H1 (cell line): ENCODE measurements at regions not wholly inside any gene's neighbourhood (a gene's known extent, or its start where the extent isn't known, plus 50 kb on each side); places are given as distances from the start of the nearest gene placed in this dataset.

Source experiments
- CTCF ChIA-PET: fragments of 300-600 bp; sonication (Branson Sonifier 250); formaldehyde crosslinking; loops from one replicate; lab custom pipeline; 2021; ENCODE audit not compliant: partially characterized antibody; lab: Charles Lee
- POLR2A ChIA-PET: fragments of 300-600 bp; sonication (Branson Sonifier 250); formaldehyde crosslinking; loops from one replicate; lab custom pipeline; 2021; ENCODE audit warnings: inconsistent platforms; ENCODE audit not compliant: partially characterized antibody; lab: Charles Lee
- DNase-seq, 2 experiments: peaks; one replicate each; pipeline versions ENCODE4 v3.0.0 to v3.0.0-alpha.2; 2010 to 2022; ENCODE audit warnings: low spot score in 2 of 2, low read depth in 1 of 2, mixed read lengths in 1 of 2
- FAIRE-seq: peaks from 2 replicates; lab custom pipeline; 2011; peaks lifted over from hg19 to GRCh38; lab: Jason Lieb, UNC
- H2AFZ ChIP-seq: 2 replicates; pipeline ENCODE4 v1.8.1; 2012; ENCODE audit warnings: low read length, inconsistent platforms
- H2AK5ac ChIP-seq: 2 replicates; pipeline ENCODE4 v1.6.1; 2013; ENCODE audit warnings: low read depth, low read length
- H2BK120ac ChIP-seq: replicated peaks from 2 replicates; pipeline ENCODE3; 2013; ENCODE audit warnings: low read depth, low read length, inconsistent platforms
- H2BK12ac ChIP-seq: 2 replicates; pipeline ENCODE4 v1.6.1; 2013; ENCODE audit warnings: low read depth, low read length
- H2BK15ac ChIP-seq: 2 replicates; pipeline ENCODE4 v1.6.1; 2013; ENCODE audit warnings: low read length
- H2BK20ac ChIP-seq: 2 replicates; pipeline ENCODE4 v1.6.1; 2013; ENCODE audit warnings: low read length
- H2BK5ac ChIP-seq: 2 replicates; pipeline ENCODE4 v1.6.1; 2013; ENCODE audit warnings: low read depth, low read length
- H3K14ac ChIP-seq: 2 replicates; pipeline ENCODE4 v1.6.1; 2013; ENCODE audit warnings: inconsistent platforms; ENCODE audit not compliant: insufficient read length
- H3K18ac ChIP-seq: 2 replicates; pipeline ENCODE4 v1.6.1; 2013; ENCODE audit warnings: low read length; ENCODE audit errors: extremely low read depth
- H3K23ac ChIP-seq: 2 replicates; pipeline ENCODE4 v1.6.1; 2013; ENCODE audit warnings: inconsistent platforms; ENCODE audit not compliant: insufficient read length
- H3K23me2 ChIP-seq: 2 replicates; pipeline ENCODE4 v1.6.1; 2013; ENCODE audit warnings: low read depth, low read length
- H3K27ac ChIP-seq: 2 replicates; pipeline ENCODE4 v1.6.1; 2011; ENCODE audit warnings: low read depth, low read length, inconsistent platforms
- H3K27me3 ChIP-seq, 4 experiments: replicated peaks in 1 of 4; 1 replicate in 1 of 4; 2 replicates in 3 of 4; pipeline versions ENCODE4 v1.6.1 to v1.8.1; 2011 to 2013; ENCODE audit warnings: low read length in 3 of 4, mild to moderate bottlenecking in 3 of 4, inconsistent platforms in 2 of 4, mixed read lengths in 2 of 4, moderate library complexity in 1 of 4; ENCODE audit not compliant: control insufficient read depth in 3 of 4, insufficient read depth in 3 of 4; ENCODE audit errors: extremely low read depth in 1 of 4
- H3K36me3 ChIP-seq, 4 experiments: 2 replicates each; pipeline versions ENCODE4 v1.6.1 to v1.8.1; 2011 to 2013; ENCODE audit warnings: mild to moderate bottlenecking in 4 of 4, low read length in 3 of 4, moderate library complexity in 2 of 4, control low read depth in 1 of 4, inconsistent platforms in 1 of 4; ENCODE audit not compliant: insufficient read depth in 4 of 4, control insufficient read depth in 2 of 4
- H3K4ac ChIP-seq: replicated peaks from 2 replicates; pipeline ENCODE3; 2013; ENCODE audit warnings: low read length, low read depth, mixed read lengths, inconsistent platforms; ENCODE audit not compliant: insufficient read length
- H3K4me1 ChIP-seq, 4 experiments: replicated peaks in 1 of 4; 1 replicate in 1 of 4; 2 replicates in 3 of 4; pipeline versions ENCODE4 v1.6.1 to v1.8.1; 2011 to 2013; ENCODE audit warnings: low read length in 3 of 4, inconsistent platforms in 2 of 4, mixed read lengths in 1 of 4; ENCODE audit not compliant: insufficient read depth in 4 of 4, control insufficient read depth in 3 of 4
- H3K4me2 ChIP-seq, 2 experiments: 2 replicates each; pipeline versions ENCODE4 v1.6.1 to v1.8.1; 2011 to 2013; ENCODE audit warnings: low read depth in 2 of 2, low read length in 2 of 2, control low read depth in 1 of 2, inconsistent platforms in 1 of 2, mild to moderate bottlenecking in 1 of 2; ENCODE audit not compliant: insufficient read depth in 1 of 2
- H3K4me3 ChIP-seq, 4 experiments: fragments of 200-600, 300-600 bp in 1 of 4; sonication (generic), shearing (Covaris generic), sonication (Bioruptor Twin) in 1 of 4; 2 replicates each; pipeline versions ENCODE4 v1.5.1 to v1.8.1; 2011 to 2016; ENCODE audit warnings: low read length in 4 of 4, low read depth in 3 of 4, control low read depth in 2 of 4, inconsistent platforms in 2 of 4, mild to moderate bottlenecking in 2 of 4, mixed read lengths in 1 of 4, moderate library complexity in 1 of 4; ENCODE audit not compliant: insufficient read depth in 2 of 4; ENCODE audit errors: extremely low read depth in 1 of 4
- H3K56ac ChIP-seq: replicated peaks from 2 replicates; pipeline ENCODE3; 2013; ENCODE audit warnings: low read depth, mild to moderate bottlenecking, mixed read lengths, low read length, inconsistent platforms; ENCODE audit not compliant: insufficient read length
- H3K79me1 ChIP-seq: 2 replicates; pipeline ENCODE4 v1.6.1; 2013; ENCODE audit warnings: low read depth, low read length, control low read depth
- H3K79me2 ChIP-seq, 2 experiments: 2 replicates each; pipeline versions ENCODE4 v1.6.1 to v1.8.1; 2012 to 2013; ENCODE audit warnings: low read length in 2 of 2, mild to moderate bottlenecking in 2 of 2, inconsistent platforms in 1 of 2; ENCODE audit not compliant: insufficient read depth in 2 of 2, control insufficient read depth in 1 of 2
- H3K9ac ChIP-seq, 4 experiments: replicated peaks in 1 of 4; 1 replicate in 1 of 4; 2 replicates in 3 of 4; pipeline versions ENCODE4 v1.6.1 to v1.8.1; 2011 to 2013; ENCODE audit warnings: low read depth in 3 of 4, low read length in 3 of 4, control low read depth in 2 of 4, mild to moderate bottlenecking in 2 of 4, moderate library complexity in 2 of 4, inconsistent platforms in 1 of 4; ENCODE audit errors: extremely low read depth in 1 of 4
- H3K9me3 ChIP-seq, 2 experiments: 2 replicates each; pipeline versions ENCODE4 v1.6.1 to v1.8.1; 2012 to 2013; ENCODE audit warnings: mild to moderate bottlenecking in 2 of 2, moderate library complexity in 2 of 2, control low read depth in 1 of 2, inconsistent platforms in 1 of 2, low read depth in 1 of 2, low read length in 1 of 2, mixed read lengths in 1 of 2; ENCODE audit not compliant: insufficient read depth in 2 of 2
- H4K20me1 ChIP-seq, 2 experiments: replicated peaks in 1 of 2; 2 replicates each; pipeline versions ENCODE3 to v1.8.1; 2011 to 2013; ENCODE audit warnings: inconsistent platforms in 2 of 2, low read length in 2 of 2, mild to moderate bottlenecking in 1 of 2; ENCODE audit not compliant: insufficient read depth in 2 of 2, control insufficient read depth in 1 of 2
- H4K5ac ChIP-seq: 2 replicates; pipeline ENCODE4 v1.6.1; 2013; ENCODE audit warnings: low read length, low read depth, mixed read lengths, inconsistent platforms; ENCODE audit not compliant: insufficient read length
- H4K8ac ChIP-seq: 2 replicates; pipeline ENCODE4 v1.8.0; 2013; ENCODE audit warnings: mild to moderate bottlenecking, moderate library complexity, low read length, inconsistent platforms; ENCODE audit not compliant: insufficient read depth; ENCODE audit errors: extremely low read depth
- H4K91ac ChIP-seq: replicated peaks from 2 replicates; pipeline ENCODE3; 2013; ENCODE audit warnings: low read length, mixed read lengths, inconsistent platforms; ENCODE audit not compliant: insufficient read length
- ATF2 ChIP-seq: IDR thresholded peaks from 2 replicates; pipeline ENCODE4 v1.6.1; 2012; ENCODE audit warnings: low read length, inconsistent platforms
- BRCA1 ChIP-seq: IDR thresholded peaks from 2 replicates; pipeline ENCODE4 v1.6.1; 2012; ENCODE audit warnings: low read depth, low read length, improper control_type of control experiment
- CREB1 ChIP-seq: IDR thresholded peaks from 2 replicates; pipeline ENCODE4 v1.6.1; 2012; ENCODE audit warnings: inconsistent platforms
- HDAC6 ChIP-seq: IDR thresholded peaks from one replicate; pipeline ENCODE4 v1.7.1; 2012; ENCODE audit warnings: low read depth, mild to moderate bottlenecking, inconsistent platforms, low read length, moderate library complexity
- JUND ChIP-seq: IDR thresholded peaks from 2 replicates; pipeline ENCODE4 v1.6.1; 2011; ENCODE audit warnings: mild to moderate bottlenecking, improper control_type of control experiment, low read length
- POLR2A ChIP-seq, 2 experiments: IDR thresholded peaks; 1 replicate in 1 of 2; 2 replicates in 1 of 2; pipeline ENCODE4 v1.6.1; 2011; ENCODE audit warnings: low read depth in 2 of 2, low read length in 2 of 2, mild to moderate bottlenecking in 2 of 2; ENCODE audit errors: control extremely low read depth in 1 of 2
- SP2 ChIP-seq: IDR thresholded peaks from 2 replicates; pipeline ENCODE4 v1.6.1; 2012; ENCODE audit warnings: mild to moderate bottlenecking, low read length, inconsistent platforms
- TAF7 ChIP-seq: optimal IDR thresholded peaks from 2 replicates; pipeline ENCODE3; 2011; ENCODE audit warnings: low read depth, mild to moderate bottlenecking, inconsistent platforms, low read length, moderate library complexity, borderline replicate concordance
- TBP ChIP-seq: IDR thresholded peaks from 2 replicates; pipeline ENCODE4 v1.6.1; 2011; ENCODE audit warnings: low read depth, low read length, improper control_type of control experiment
- WGBS, 2 experiments: shearing (Covaris generic) in 1 of 2; methylation state at CpG; one replicate each; pipeline versions ENCODE4 v1.1.6 to v1.1.7; 2013 to 2015; ENCODE audit warnings: low lambda C conversion rate in 2 of 2, mixed read lengths in 2 of 2, inconsistent platforms in 1 of 2, low coverage in 1 of 2, missing lambda C conversion rate in 1 of 2; ENCODE audit not compliant: insufficient replicate concordance in 2 of 2, insufficient coverage in 1 of 2, insufficient read length in 1 of 2; ENCODE audit errors: extremely low coverage in 1 of 2, missing lambda C conversion rate in 1 of 2; 5-methylcytosine and 5-hydroxymethylcytosine counted together

- Histone ChIP-seq H2BK12ac (no peak overlapping the region), H2AK5ac (no peak overlapping the region), H3K27me3 (no peaks in the 10 kb centered on the region), H3K56ac (no peak overlapping the region), H4K91ac (no peak overlapping the region), H3K14ac (no peak overlapping the region), H3K23ac (no peak overlapping the region), H2BK120ac (no peak overlapping the region), H3K27ac (no peak overlapping the region), H2BK5ac (no peak overlapping the region), H2AFZ (no peak overlapping the region), H2BK15ac (no peak overlapping the region; the same call in 1 of the 2 replicates), H3K36me3 (no peaks in the 10 kb centered on the region), H4K8ac (no peak overlapping the region), H3K79me2 (no peaks in the 10 kb centered on the region), H3K4me2 (no peak overlapping the region), H3K9ac (no peak overlapping the region), H4K5ac (no peak overlapping the region), H3K23me2 (peaks cover 2% of the 10 kb centered on the region; the same call in 1 of the 2 replicates), H3K4me1 (peaks cover 0 to 6% (median 2%) of the 10 kb centered on the region in 4 experiments; a peak in 1 of 7 replicates), H3K4me3 (no peak overlapping the region), H3K79me1 (no peaks in the 10 kb centered on the region), H2BK20ac (no peak overlapping the region), H3K4ac (no peak overlapping the region), H3K18ac (no peak overlapping the region; the same call in 1 of the 2 replicates), H4K20me1 (no peaks in the 10 kb centered on the region), H3K9me3 (no peaks in the 10 kb centered on the region)
- CTCF ChIA-PET, result interaction anchor here (0.5 kb wide), 1 partner anchor 379 kb away, joined by 3 read pairs; no protein-coding TSS in a partner anchor
- no peak for FAIRE-seq
- TF ChIP-seq ATF2 (no peak), CREB1 (no peak), JUND (no peak), TAF7 (no peak), SP2 (no peak), BRCA1 (no peak), TBP (no peak), HDAC6 (no peak), POLR2A (IDR thresholded peaks at IDR 0.05; ENCODE audit: control extremely low read depth in 1 of 2, low read depth in 2 of 2, low read length in 2 of 2) (no peak)
- POLR2A ChIA-PET, result no interaction called here
- WGBS, 2 experiments, result 92% methylated on average over 15 of the region's 15 CpGs; no CpG with 5 or more reads in 1 of the 2 experiments
- no peak for DNase-seq
Observed at GRCh38 chr10:130656582-130657133, 520.5 kb downstream of the GLRX3 start.
